Panc1 (cell line): ENCODE measurements at regions not wholly inside any gene's neighbourhood (a gene's known extent, or its start where the extent isn't known, plus 50 kb on each side); places are given as distances from the start of the nearest gene placed in this dataset.

Experiments
- POLR2AphosphoS5 ChIP-seq: IDR thresholded peaks from 2 replicates; pipeline ENCODE4 v1.6.1; 2012; ENCODE audit warnings: mild to moderate bottlenecking, low read depth, low read length, moderate library complexity
- TCF7L2 ChIP-seq: IDR thresholded peaks from 2 replicates; pipeline ENCODE4 v1.6.1; 2011; ENCODE audit warnings: mild to moderate bottlenecking, low read depth, low read length, inconsistent platforms
- TF ChIP-seq, protein P1 (sequence below): fragments of 450-650 bp; IDR thresholded peaks from 2 replicates; pipeline ENCODE4 v1.5.1; 2017; ENCODE audit warnings: mild to moderate bottlenecking

DNA sequence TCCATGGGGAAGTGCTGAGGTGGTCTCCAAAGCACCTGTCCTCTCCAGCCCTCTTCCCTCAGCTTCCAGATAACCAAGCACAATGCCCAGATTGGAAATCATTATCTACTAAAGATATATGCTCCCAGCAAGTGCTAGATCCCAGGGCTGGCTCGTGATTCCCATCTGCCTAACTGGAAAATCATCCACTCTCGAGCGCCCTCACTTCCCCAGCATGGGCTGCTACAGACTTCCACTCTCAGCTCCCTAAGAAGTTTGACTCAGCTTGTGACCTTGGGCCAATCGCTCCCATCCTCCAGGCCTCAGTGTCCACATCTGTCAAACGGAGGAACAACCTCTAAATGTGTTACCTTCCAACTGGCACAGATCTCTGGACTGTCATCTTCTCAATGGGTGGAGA lies 112.4 kb upstream of the ZMIZ1 start:
- TF ChIP-seq, protein P1, sequence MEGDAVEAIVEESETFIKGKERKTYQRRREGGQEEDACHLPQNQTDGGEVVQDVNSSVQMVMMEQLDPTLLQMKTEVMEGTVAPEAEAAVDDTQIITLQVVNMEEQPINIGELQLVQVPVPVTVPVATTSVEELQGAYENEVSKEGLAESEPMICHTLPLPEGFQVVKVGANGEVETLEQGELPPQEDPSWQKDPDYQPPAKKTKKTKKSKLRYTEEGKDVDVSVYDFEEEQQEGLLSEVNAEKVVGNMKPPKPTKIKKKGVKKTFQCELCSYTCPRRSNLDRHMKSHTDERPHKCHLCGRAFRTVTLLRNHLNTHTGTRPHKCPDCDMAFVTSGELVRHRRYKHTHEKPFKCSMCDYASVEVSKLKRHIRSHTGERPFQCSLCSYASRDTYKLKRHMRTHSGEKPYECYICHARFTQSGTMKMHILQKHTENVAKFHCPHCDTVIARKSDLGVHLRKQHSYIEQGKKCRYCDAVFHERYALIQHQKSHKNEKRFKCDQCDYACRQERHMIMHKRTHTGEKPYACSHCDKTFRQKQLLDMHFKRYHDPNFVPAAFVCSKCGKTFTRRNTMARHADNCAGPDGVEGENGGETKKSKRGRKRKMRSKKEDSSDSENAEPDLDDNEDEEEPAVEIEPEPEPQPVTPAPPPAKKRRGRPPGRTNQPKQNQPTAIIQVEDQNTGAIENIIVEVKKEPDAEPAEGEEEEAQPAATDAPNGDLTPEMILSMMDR: no peak
- TF ChIP-seq POLR2AphosphoS5 (no peak), TCF7L2 (no peak)
